ENCODE measurements at regions not wholly inside any gene's neighbourhood (a gene's known extent, or its start where the extent isn't known, plus 50 kb on each side); places are given as distances from the start of the nearest gene placed in this dataset.

- TF ChIP-seq CTCF (conservative IDR thresholded peaks at IDR 0.05; ENCODE audit: low read depth in 2 of 2) (no peak), POLR2AphosphoS5 (IDR thresholded peaks at IDR 0.05; ENCODE audit: low read depth) (no peak), ZNF114 (CRISPR knock-in tag; IDR thresholded peaks at IDR 0.05) (no peak), NANOG (IDR thresholded peaks at IDR 0.05; ENCODE audit: borderline replicate concordance) (no peak), EZH2 (IDR thresholded peaks at IDR 0.05; ENCODE audit: low read depth, unreplicated experiment) (no peak), ZNF331 (CRISPR knock-in tag; IDR thresholded peaks at IDR 0.05; ENCODE audit: low read depth) (no peak), JUNB (IDR thresholded peaks at IDR 0.05; ENCODE audit: unreplicated experiment) (no peak), CREB1 (CRISPR knock-in tag; IDR thresholded peaks at IDR 0.05; ENCODE audit: low read depth) (no peak)
- TF ChIP-seq, protein P1, sequence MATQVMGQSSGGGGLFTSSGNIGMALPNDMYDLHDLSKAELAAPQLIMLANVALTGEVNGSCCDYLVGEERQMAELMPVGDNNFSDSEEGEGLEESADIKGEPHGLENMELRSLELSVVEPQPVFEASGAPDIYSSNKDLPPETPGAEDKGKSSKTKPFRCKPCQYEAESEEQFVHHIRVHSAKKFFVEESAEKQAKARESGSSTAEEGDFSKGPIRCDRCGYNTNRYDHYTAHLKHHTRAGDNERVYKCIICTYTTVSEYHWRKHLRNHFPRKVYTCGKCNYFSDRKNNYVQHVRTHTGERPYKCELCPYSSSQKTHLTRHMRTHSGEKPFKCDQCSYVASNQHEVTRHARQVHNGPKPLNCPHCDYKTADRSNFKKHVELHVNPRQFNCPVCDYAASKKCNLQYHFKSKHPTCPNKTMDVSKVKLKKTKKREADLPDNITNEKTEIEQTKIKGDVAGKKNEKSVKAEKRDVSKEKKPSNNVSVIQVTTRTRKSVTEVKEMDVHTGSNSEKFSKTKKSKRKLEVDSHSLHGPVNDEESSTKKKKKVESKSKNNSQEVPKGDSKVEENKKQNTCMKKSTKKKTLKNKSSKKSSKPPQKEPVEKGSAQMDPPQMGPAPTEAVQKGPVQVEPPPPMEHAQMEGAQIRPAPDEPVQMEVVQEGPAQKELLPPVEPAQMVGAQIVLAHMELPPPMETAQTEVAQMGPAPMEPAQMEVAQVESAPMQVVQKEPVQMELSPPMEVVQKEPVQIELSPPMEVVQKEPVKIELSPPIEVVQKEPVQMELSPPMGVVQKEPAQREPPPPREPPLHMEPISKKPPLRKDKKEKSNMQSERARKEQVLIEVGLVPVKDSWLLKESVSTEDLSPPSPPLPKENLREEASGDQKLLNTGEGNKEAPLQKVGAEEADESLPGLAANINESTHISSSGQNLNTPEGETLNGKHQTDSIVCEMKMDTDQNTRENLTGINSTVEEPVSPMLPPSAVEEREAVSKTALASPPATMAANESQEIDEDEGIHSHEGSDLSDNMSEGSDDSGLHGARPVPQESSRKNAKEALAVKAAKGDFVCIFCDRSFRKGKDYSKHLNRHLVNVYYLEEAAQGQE (IDR thresholded peaks at IDR 0.05; ENCODE audit: unreplicated experiment), result no peak
These were observed 167.2 kb downstream of the TRIM29 start for GRCh38 chr11:119970555-119971304.
